ENCODE measurements at regions not wholly inside any gene's neighbourhood (a gene's known extent, or its start where the extent isn't known, plus 50 kb on each side); places are given as distances from the start of the nearest gene placed in this dataset.

DNA sequence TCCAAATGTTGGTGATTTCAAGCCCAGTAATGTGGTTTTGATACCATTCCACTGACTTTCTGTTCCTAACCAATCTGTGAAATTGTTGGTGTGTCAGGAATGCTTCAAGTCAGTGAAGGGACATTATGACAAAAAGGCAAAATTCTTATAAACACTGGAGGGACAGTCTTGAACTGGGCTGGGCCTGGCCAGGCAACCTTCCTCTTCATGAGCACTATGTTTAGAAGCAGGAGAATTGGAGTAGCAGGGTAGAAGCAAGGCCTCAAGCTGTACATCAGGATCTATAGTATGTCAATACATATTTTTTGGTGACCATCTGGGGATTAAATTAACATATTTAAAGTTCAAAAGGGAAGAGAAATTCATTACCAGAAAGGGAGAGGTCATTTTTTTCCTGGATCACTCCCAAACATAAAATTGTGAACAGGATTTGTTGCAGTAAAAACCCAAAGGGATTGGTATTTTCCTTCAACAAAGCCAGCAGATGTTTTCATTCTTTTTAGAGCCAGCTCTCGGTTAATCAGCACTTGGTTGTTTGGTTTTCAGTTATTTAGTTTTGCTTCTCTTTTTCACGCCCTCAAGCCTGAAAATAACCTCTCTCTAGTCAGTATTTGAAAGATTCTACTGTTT is 77.9 kb upstream of the PIK3R1 start:
- TF ChIP-seq POLR2A (IDR thresholded peaks at IDR 0.05) (no peak), POLR2AphosphoS5 (IDR thresholded peaks at IDR 0.05; ENCODE audit: insufficient read depth in 1 of 2, low read depth in 1 of 2) (no peak)
- TF ChIP-seq, protein P1, sequence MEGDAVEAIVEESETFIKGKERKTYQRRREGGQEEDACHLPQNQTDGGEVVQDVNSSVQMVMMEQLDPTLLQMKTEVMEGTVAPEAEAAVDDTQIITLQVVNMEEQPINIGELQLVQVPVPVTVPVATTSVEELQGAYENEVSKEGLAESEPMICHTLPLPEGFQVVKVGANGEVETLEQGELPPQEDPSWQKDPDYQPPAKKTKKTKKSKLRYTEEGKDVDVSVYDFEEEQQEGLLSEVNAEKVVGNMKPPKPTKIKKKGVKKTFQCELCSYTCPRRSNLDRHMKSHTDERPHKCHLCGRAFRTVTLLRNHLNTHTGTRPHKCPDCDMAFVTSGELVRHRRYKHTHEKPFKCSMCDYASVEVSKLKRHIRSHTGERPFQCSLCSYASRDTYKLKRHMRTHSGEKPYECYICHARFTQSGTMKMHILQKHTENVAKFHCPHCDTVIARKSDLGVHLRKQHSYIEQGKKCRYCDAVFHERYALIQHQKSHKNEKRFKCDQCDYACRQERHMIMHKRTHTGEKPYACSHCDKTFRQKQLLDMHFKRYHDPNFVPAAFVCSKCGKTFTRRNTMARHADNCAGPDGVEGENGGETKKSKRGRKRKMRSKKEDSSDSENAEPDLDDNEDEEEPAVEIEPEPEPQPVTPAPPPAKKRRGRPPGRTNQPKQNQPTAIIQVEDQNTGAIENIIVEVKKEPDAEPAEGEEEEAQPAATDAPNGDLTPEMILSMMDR (IDR thresholded peaks at IDR 0.05): no peak

All from vagina (tissue), 2 donors.